ENCODE measurements at regions not wholly inside any gene's neighbourhood (a gene's known extent, or its start where the extent isn't known, plus 50 kb on each side); places are given as distances from the start of the nearest gene placed in this dataset.

DNA sequence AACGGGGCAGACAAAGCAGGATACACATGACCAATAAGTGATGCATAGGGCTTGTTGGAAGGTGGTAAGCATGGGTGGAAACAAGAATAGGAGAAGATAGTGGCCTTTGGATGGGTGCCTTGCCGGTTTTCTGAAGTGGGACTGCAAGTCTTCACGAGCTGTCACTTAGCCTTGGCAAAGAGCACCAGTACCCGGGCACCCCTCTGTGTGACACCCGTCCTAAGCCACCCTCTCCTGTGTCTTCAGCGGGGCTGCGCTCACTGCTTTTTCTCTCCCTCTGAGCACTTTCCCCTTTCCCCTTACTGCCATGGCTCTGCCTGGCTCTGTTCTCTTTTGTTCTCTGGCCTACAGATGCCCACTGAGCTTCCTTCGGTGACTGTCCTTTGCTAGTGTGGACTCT, 399.7 kb upstream of the MKI67 start:
- FAIRE-seq (no peak), DNase-seq (ENCODE audit: insufficient read length, low spot score) (no peak)
- TF ChIP-seq POLR2A (IDR thresholded peaks at IDR 0.05; ENCODE audit: low read depth, low read length) = no peak

DNA sequence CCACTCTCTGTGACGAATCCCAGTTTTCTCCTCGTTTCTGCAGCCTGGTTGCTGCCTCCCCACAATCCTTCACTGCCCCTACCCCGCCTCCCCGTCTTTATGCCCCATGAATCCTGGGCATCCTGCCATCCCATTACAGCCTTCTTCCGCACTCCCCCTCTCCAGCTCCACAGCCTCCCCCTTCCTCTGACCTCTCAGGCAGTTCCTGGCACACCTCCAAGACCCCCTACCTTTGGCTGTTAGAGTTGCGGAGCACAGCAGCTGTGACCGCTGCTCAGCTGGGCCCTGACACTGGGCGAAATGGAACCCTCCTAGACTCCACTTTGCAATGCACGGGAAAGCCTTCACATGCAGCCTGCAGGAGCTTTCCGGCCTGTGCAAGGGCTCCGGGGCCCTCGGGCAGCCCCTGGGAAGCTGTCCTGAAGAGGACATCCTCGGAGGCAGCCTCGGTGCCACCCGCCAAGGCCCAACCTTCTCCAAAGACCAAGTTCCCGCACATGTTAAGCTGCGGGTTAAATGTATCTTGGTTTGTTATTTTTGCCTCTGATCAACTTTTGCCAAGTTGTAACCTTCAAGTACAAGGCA, 400.7 kb upstream of the MKI67 start:
- FAIRE-seq (no peak), DNase-seq (ENCODE audit: insufficient read length, low spot score) (no peak)
- TF ChIP-seq POLR2A (IDR thresholded peaks at IDR 0.05; ENCODE audit: low read depth, low read length) = no peak

DNA sequence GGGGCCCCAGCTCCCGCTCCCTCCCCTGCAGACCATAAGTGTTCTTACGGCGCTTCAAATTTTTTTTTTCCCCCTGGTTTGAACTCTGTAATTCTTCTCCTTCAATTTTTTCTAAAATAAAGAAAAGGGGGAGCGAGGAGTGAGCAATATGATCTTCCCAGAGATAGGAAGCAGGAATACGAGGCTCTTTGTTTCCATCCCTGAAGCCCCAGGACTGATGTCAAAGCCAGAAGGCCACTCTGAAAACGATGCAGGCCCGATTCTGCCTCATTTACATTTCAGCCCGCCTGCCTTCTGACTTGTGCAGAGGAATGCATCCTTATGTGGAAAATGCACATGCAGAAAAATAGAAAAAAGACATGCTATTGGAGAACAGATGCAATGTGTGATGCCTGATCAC, 401.5 kb upstream of the MKI67 start:
- FAIRE-seq (no peak), DNase-seq (ENCODE audit: insufficient read length, low spot score) (no peak)
- TF ChIP-seq POLR2A (IDR thresholded peaks at IDR 0.05; ENCODE audit: low read depth, low read length) = no peak

DNA sequence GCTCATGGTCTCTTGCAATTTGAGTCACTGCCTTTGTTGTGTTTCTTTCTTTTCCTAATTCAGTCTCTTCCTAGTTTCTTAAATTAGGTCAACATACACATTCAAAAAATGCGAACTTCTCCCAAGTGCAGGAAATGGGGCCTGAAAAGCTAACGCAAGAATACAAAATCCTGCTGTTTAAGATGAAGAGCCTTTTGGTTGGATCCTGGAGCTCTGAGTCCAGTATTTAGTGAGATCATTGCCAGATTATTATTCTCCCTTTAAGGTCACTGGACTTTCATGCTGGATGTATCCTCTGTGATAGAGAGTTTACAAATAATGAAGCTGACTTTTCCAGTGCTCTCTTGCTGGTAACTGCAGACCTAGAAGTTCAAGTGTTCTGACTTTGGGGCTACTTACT, 401.9 kb upstream of the MKI67 start:
- FAIRE-seq = no peak
- DNase-seq (ENCODE audit: insufficient read length, low spot score) = no peak
- TF ChIP-seq POLR2A (IDR thresholded peaks at IDR 0.05; ENCODE audit: low read depth, low read length) = no peak

DNA sequence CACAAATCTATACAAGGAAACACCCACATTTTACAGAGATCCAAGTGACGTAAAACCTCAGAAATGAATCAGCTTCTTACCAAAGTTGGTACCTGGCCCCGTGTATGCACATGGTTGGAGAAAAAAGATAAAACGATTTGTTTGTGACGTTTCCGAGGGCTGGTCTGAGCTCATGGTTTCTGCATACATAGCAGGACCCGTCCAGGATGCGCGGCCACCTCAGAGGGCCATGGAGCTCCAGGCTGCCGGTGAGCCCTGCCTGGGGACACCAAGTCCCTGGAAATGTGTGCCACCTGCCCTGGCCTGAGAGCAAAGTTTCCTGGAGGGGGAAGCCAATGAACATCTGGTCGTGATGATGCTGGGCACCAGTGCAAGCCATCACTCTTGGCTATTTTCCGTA, 402.6 kb upstream of the MKI67 start:
- FAIRE-seq = no peak

DNA sequence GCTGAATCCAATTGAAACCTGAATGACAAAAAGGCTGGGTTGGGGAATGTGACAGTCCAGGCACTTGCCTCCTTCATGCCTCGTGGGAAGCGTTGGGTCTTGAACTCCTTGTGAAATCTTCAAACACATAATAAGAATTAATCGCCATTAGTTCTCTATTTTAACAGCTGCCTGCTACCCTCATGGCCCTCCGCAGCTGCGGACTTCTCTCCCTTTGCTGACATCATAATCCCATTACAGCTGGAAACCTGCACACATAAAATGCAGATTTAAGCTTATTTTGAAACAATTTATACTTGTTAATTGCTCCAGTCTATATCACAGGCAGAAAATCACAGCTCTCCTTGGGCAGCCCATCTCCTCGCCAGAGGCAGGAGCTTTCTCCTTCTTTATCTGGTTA, 403.0 kb upstream of the MKI67 start:
- TF ChIP-seq POLR2A (IDR thresholded peaks at IDR 0.05; ENCODE audit: low read depth, low read length) = no peak
- DNase-seq (ENCODE audit: insufficient read length, low spot score) (no peak), FAIRE-seq (no peak)

More for the DNA sequence above, 402.6 kb upstream of the MKI67 start:
- DNase-seq (ENCODE audit: insufficient read length, low spot score) = no peak
- no peak for TF ChIP-seq POLR2A (IDR thresholded peaks at IDR 0.05; ENCODE audit: low read depth, low read length)

DNA sequence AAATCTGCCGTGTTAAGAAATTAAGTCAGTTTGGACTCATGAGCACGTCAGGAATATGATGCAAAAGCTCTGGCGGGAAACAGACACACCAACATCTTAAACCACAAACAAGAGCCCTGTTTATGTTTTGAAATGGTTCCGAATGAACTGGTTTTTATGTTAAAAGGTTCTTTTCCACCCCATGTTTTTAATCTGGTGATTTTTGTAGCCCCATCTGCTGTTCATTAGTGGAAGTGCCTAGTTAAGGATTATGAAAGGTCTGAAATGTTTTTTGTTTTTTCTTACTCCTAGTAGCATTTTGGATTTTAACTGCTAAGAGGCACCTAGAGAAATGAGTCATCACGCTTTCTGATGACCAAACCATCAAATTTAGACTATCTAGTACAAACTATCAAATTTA, 404.1 kb upstream of the MKI67 start:
- FAIRE-seq = no peak
- DNase-seq (ENCODE audit: insufficient read length, low spot score) = no peak
- no peak for TF ChIP-seq POLR2A (IDR thresholded peaks at IDR 0.05; ENCODE audit: low read depth, low read length)

DNA sequence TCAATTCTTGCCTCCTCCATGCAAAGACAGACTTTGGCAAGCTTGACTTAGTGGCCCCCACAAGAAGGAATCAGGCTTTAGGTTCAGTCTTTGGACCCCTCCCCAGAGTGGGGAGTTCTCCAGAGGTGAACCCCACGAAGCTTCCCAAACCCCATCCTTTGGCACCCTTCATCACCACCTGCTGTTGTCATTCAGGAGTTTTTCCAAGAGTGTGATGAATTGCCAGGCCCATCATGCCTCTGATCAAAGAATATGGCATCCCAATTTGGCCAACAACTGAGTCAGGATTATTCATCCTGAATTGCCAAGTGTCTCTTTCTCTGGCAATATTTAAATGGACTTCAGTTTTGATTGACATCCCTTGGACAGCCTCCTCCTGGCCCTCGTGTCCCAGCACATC, 404.7 kb upstream of the MKI67 start:
- TF ChIP-seq POLR2A (IDR thresholded peaks at IDR 0.05; ENCODE audit: low read depth, low read length) = no peak
- no peak for DNase-seq (ENCODE audit: insufficient read length, low spot score)
- no peak for FAIRE-seq

DNA sequence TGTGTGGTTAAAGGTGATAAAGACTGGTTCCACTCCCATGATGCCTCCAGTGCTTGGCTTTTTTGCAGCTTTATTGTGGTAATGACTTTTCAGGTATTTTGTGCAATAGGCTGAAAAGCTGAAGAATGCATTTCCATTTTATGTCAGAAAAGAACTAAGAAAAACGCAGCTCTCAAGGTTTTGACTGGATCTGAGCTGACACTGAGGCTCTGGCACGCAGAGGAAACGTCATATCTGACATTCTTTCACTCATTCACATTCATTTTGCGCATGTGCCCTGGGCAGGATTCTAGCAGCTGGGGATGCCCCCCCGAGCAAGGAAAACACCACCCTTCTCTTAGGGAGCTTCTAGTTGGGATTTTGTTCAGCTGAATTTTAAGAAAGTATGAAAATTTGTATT, 408.5 kb upstream of the MKI67 start:
- FAIRE-seq = no peak
- no peak for TF ChIP-seq POLR2A (IDR thresholded peaks at IDR 0.05; ENCODE audit: low read depth, low read length)
- no peak for DNase-seq (ENCODE audit: insufficient read length, low spot score)

DNA sequence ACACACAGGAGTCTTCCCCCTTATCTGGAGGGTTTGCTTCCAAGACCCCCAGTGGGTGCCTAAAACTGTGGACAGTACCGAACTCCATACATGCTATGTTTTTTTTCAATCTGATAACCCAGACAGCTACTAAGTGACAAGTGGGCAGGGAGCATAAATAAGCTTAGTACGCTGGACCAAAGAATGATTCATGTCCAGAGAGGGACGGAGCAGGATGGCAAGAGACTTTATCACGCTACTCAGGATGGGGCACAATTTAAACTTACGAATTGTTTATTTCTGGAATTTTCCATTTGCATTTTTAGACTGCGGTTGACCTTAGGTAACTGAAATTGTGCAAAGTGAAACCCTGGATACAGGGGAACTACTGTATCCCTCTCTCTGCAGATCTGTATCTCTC, 410.0 kb upstream of the MKI67 start:
- FAIRE-seq (no peak), DNase-seq (ENCODE audit: insufficient read length, low spot score) (no peak)
- TF ChIP-seq POLR2A (IDR thresholded peaks at IDR 0.05; ENCODE audit: low read depth, low read length) = no peak

DNA sequence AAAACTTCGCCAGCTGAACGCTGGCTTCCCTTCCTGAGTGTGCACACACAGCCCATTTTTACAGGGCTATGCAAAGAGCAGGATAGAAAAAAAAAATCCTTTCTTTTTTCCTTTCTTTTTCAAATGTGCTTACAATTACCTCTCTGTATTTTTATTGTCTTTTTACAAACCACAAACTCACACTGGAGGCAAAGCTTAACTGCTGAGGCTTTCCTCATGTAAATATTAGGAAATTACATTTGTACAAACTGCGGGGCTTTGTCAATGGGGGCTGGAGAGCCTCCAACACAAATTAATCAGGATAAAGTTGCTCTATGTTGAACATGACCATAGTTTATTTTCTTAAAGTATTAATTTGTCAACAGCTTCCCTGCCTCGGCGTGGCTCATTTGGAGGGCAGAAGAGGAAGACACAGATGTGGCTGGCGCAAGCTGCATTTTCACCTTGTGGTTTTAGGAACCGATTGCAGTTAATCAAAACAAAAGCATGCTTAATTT, 411.7 kb upstream of the MKI67 start:
- FAIRE-seq (no peak), DNase-seq (ENCODE audit: insufficient read length, low spot score) (no peak)
- no peak for TF ChIP-seq POLR2A (IDR thresholded peaks at IDR 0.05; ENCODE audit: low read depth, low read length)

DNA sequence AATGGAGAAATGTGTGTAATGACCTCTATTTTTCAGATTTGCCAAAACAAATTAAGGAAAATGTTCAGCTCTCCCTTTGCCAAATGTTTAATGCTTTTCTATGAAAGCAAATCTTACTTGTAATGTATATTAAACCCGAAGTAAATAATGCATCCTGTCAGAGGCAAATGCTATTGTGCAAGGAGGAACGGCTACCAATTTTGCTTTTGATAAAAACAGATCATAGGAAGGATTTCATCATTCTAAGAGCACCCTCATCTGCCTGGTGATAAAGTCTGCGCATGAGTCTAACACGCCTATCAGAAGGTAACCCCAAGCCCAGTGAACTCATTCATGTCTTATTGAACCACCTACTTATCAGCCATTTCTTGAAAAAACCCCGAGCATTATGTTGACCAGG, 412.4 kb upstream of the MKI67 start:
- FAIRE-seq (no peak), DNase-seq (ENCODE audit: insufficient read length, low spot score) (no peak)
- no peak for TF ChIP-seq POLR2A (IDR thresholded peaks at IDR 0.05; ENCODE audit: low read depth, low read length)

DNA sequence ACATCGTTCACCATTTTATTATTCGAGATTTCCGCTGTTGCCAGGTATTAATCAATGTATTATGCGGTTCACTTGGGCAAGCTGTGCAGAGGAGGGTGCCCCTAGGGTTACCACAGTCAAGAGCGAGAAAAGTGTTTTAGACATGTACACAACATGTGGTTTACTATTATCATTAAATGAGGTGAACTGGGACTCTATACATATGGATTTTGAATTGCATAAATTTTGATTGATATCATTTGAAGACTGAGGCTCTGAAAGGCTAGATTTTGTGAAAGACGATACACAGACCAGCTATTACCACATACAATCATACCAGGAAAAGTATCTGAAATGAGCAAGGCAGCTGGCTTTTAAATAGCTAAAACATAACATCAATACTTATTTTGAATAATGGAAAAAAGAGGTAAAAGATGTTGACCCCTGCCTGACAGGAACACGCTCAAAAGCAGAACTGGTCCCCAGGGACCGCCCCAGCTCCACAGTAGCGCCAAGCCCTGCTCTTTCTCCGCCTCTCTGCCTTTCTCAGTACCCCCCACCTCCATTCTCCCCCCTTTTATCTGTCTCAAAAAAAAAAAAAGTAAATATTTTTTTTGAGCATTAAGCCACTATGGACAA, 413.4 kb upstream of the MKI67 start:
- no peak for TF ChIP-seq POLR2A (IDR thresholded peaks at IDR 0.05; ENCODE audit: low read depth, low read length)
- DNase-seq (ENCODE audit: insufficient read length, low spot score) (no peak), FAIRE-seq (no peak)

DNA sequence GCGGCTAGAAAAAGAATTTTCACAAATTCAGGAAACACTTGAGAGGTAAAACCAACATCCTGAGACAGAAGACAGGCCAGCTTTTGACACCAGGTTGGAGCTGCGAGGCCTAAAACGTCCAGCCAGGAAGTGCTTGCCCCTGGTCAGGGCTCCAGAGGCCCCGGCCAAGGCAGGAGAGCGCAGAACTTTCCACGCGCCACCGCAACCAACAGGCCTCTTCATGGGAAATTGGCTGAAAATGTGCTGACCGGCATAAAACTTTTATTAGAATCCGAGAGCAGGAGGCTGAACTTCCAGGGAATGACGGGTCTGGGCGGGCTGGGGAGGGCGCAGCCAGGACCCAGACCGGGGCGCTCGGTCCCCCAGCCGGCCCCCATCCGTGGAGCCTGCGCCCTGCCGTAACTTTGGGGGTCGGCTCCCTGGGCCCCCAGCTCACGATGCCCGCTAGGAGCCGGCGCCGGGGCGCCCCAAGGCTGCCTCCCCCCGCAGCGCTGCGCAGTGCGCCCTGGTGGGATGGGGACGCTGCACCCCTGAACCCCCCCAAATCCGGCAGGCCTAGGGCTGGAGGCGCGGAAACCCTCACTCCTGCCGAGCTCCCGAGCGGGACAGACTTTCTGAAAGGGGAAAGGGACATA, 414.0 kb upstream of the MKI67 start:
- FAIRE-seq (no peak), DNase-seq (ENCODE audit: insufficient read length, low spot score) (no peak)
- TF ChIP-seq POLR2A (IDR thresholded peaks at IDR 0.05; ENCODE audit: low read depth, low read length) = no peak

All from H54 (cell line).